ENCODE measurements at regions not wholly inside any gene's neighbourhood (a gene's known extent, or its start where the extent isn't known, plus 50 kb on each side); places are given as distances from the start of the nearest gene placed in this dataset.

DNA sequence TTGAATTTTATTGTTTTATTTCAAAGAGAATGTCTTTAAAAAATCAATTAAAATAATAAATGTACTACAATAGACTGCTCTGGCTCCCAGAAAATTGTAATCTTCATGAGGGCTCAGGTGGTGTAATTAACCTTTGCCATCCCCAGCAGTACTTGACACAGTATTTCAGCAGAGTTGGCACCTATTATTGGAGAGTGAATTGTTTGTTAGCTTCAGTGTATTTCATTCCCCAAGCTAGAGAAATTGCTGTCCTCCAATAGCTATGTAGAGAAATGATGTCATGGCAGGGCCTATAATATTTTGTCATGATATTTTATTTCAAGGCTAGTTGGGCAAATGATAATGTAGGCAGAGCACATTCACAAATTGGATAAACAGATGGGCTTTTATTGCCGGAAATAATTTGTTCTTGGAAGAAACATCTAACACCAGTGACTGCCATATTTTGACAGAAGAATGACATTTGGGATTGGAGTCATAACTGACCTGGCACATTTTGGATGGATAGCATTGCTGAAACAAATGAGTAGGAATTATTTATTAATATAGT is 712.0 kb upstream of the NXPH2 start:
- Histone ChIP-seq H3K27ac (no peak overlapping the region), H3K4me1 (no peaks in the 10 kb centered on the region), H3K36me3 (no peaks in the 10 kb centered on the region), H3K27me3 (no peaks in the 10 kb centered on the region), H3K4me3 (no peak overlapping the region), H3K9me3 (no peaks in the 10 kb centered on the region)
- in situ Hi-C loops (cut with MboI; ENCODE audit: low pct_ligation_motif_present in 1 of 4, low pct_unique_long_range_greater_than_20kb in 1 of 4, low sequenced_read_pairs in 3 of 4) (no loop called here), intact Hi-C loops (cut with DNase I; ENCODE audit: low total_unique reads) (no loop called here)
- TF ChIP-seq POLR2A (IDR thresholded peaks at IDR 0.05) = no peak
- TF ChIP-seq EP300 (IDR thresholded peaks at IDR 0.05; ENCODE audit: low read depth) = no peak
- no peak for TF ChIP-seq POLR2AphosphoS5 (IDR thresholded peaks at IDR 0.05)
- TF ChIP-seq, protein P1, sequence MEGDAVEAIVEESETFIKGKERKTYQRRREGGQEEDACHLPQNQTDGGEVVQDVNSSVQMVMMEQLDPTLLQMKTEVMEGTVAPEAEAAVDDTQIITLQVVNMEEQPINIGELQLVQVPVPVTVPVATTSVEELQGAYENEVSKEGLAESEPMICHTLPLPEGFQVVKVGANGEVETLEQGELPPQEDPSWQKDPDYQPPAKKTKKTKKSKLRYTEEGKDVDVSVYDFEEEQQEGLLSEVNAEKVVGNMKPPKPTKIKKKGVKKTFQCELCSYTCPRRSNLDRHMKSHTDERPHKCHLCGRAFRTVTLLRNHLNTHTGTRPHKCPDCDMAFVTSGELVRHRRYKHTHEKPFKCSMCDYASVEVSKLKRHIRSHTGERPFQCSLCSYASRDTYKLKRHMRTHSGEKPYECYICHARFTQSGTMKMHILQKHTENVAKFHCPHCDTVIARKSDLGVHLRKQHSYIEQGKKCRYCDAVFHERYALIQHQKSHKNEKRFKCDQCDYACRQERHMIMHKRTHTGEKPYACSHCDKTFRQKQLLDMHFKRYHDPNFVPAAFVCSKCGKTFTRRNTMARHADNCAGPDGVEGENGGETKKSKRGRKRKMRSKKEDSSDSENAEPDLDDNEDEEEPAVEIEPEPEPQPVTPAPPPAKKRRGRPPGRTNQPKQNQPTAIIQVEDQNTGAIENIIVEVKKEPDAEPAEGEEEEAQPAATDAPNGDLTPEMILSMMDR (IDR thresholded peaks at IDR 0.05) = no peak
- 85 to 90% methylated on average over 1 of the region's 1 CpG for WGBS, 2 donors (ENCODE audit: low coverage in 1 of 2)
- DNase-seq = no peak

DNA sequence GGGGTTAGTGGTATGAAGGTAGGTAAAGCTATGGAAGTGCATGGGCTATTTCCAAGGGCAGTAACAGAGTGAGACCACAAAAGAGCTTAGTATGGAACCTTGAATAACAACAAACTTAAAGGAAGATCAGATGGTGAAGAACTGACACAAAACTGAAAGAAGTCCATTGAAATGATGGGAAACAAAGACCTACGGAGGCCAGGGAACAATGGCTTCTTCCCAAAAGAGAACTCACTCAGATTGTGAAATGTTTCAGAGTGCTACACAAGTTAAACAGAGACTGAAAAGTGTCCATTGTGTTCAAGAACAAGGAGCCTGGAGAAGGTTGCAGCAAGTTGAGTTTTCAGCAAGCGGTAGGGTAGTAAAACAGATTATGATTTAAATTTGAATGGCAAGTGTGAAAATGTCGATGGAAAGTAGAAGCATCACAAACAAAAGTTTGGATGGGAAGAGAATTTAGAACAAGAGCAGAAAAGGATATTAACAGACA is 700.0 kb upstream of the NXPH2 start:
- no peak overlapping the region for H3K27ac ChIP-seq
- intact Hi-C loops (cut with DNase I; ENCODE audit: low total_unique reads) = no loop called here
- H3K4me3 ChIP-seq = no peak overlapping the region
- TF ChIP-seq, protein P1 (IDR thresholded peaks at IDR 0.05) = no peak
- no peak for TF ChIP-seq POLR2AphosphoS5 (IDR thresholded peaks at IDR 0.05)
- no peak for TF ChIP-seq POLR2A (IDR thresholded peaks at IDR 0.05)
- no peak for TF ChIP-seq EP300 (IDR thresholded peaks at IDR 0.05; ENCODE audit: low read depth)
- 87 to 100% methylated on average over 1 to 3 of the region's 3 CpGs for WGBS, 2 donors (ENCODE audit: low coverage in 1 of 2)
- peaks cover 0 to 9% (median 0%) of the 10 kb centered on the region in 4 donors for H3K4me1 ChIP-seq
- no peak for DNase-seq
- H3K27me3 ChIP-seq = no peaks in the 10 kb centered on the region
- H3K9me3 ChIP-seq = no peaks in the 10 kb centered on the region
- no peaks in the 10 kb centered on the region for H3K36me3 ChIP-seq
- in situ Hi-C loops (cut with MboI; ENCODE audit: low pct_ligation_motif_present in 1 of 4, low pct_unique_long_range_greater_than_20kb in 1 of 4, low sequenced_read_pairs in 3 of 4) = no loop called here

DNA sequence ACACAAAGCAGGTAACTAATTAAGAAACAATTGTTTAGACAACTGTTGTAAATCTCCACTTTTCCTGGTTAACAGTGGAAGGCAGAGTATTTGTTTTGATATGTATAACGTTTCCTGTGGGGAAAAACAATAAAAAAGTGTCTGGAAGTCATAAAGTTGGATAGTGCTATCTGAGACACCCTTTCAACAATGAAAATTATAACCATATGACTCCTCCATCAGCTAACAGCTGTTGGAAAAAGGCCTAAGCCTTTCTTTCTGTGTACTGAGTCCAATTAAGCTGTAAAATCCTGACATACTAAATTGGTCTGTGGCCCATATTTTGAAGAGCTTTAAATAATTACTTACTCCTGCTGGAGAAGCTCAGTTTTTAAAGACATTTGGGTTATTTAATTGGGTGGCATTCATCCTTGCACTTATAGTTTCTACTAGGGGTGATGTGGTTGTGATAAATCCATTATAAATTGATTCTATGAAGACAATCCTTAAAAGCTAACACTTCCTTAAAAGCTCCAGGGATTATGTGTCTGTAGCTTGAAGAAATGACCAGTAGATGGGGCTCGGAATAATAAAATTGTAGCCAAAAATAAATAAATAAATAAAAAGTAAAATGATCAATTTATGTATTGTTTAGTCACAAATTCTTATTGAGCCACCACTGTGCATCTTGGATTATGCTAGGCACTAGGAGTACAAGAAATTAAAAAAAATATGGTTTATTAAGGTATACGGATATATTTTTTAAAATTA is 698.1 kb upstream of the NXPH2 start:
- intact Hi-C loops (cut with DNase I; ENCODE audit: low total_unique reads) (no loop called here), in situ Hi-C loops (cut with MboI; ENCODE audit: low pct_ligation_motif_present in 1 of 4, low pct_unique_long_range_greater_than_20kb in 1 of 4, low sequenced_read_pairs in 3 of 4) (no loop called here)
- 22 to 39% methylated on average over 3 of the region's 3 CpGs for WGBS, 2 donors (ENCODE audit: low coverage in 1 of 2)
- H3K27ac ChIP-seq = no peak overlapping the region
- H3K9me3 ChIP-seq = no peaks in the 10 kb centered on the region
- no peak overlapping the region for H3K4me3 ChIP-seq
- peaks cover 3% of the 10 kb centered on the region for H3K27me3 ChIP-seq
- TF ChIP-seq, protein P1 (IDR thresholded peaks at IDR 0.05) = no peak
- TF ChIP-seq POLR2AphosphoS5 (IDR thresholded peaks at IDR 0.05) = peak in 1 of 3 donors; percentile 31
- DNase-seq = no peak
- no peaks in the 10 kb centered on the region for H3K36me3 ChIP-seq
- peaks cover 0 to 9% (median 0%) of the 10 kb centered on the region in 4 donors for H3K4me1 ChIP-seq

DNA sequence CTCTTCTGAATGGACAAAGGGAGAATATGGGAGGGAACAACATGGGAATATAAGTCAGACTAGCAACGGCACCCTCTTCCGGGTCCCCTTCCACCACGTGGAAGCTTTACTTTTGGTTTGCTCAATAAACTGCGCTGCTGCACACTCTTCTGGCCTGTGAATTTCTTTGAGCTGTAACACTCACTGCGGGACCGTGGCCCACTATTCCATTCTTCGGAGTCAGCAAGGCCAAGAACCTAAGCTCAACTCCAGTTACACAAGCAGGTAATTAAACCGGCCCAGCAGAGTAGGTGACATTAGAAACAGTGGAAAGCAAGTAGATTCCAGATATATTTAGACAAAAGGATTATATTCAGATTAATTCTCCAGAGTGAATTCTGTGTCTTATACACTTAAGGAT is 697.4 kb upstream of the NXPH2 start:
- WGBS, 2 donors (ENCODE audit: low coverage in 1 of 2) = 73 to 78% methylated on average over 3 to 8 of the region's 8 CpGs

More for the DNA sequence above, 697.4 kb upstream of the NXPH2 start:
- in situ Hi-C loops (cut with MboI; ENCODE audit: low pct_ligation_motif_present in 1 of 4, low pct_unique_long_range_greater_than_20kb in 1 of 4, low sequenced_read_pairs in 3 of 4) = no loop called here
- peaks cover 3% of the 10 kb centered on the region for H3K27me3 ChIP-seq
- TF ChIP-seq, protein P1 (IDR thresholded peaks at IDR 0.05) = no peak
- TF ChIP-seq POLR2A (IDR thresholded peaks at IDR 0.05) (no peak), POLR2AphosphoS5 (IDR thresholded peaks at IDR 0.05) (no peak), EP300 (IDR thresholded peaks at IDR 0.05; ENCODE audit: low read depth) (no peak)
- no peak overlapping the region for H3K4me3 ChIP-seq
- no peak overlapping the region for H3K27ac ChIP-seq
- no peaks in the 10 kb centered on the region for H3K9me3 ChIP-seq
- no peaks in the 10 kb centered on the region for H3K36me3 ChIP-seq
- intact Hi-C loops (cut with DNase I; ENCODE audit: low total_unique reads) = no loop called here
- DNase-seq = no peak
- H3K4me1 ChIP-seq = peaks cover 0 to 9% (median 0%) of the 10 kb centered on the region in 4 donors
